ENCODE measurements at regions not wholly inside any gene's neighbourhood (a gene's known extent, or its start where the extent isn't known, plus 50 kb on each side); places are given as distances from the start of the nearest gene placed in this dataset.

GRCh38 chr5:116645627-116646026, 71.0 kb upstream of the SEMA6A start:
- Mint-ChIP-seq H3K36me3 (ENCODE audit: low read depth) (no peaks in the 10 kb centered on the region), H3K4me1 (ENCODE audit: low read depth) (no peaks in the 10 kb centered on the region), H3K27ac (no peak overlapping the region), H3K27me3 (ENCODE audit: low read depth) (no peaks in the 10 kb centered on the region), H3K9me3 (no peaks in the 10 kb centered on the region), H3K4me3 (no peak overlapping the region)

- Mint-ChIP-seq H3K4me1 (ENCODE audit: low read depth) (no peaks in the 10 kb centered on the region), H3K36me3 (ENCODE audit: low read depth) (no peaks in the 10 kb centered on the region), H3K9me3 (no peaks in the 10 kb centered on the region), H3K4me3 (no peak overlapping the region), H3K27ac (no peak overlapping the region), H3K27me3 (ENCODE audit: low read depth) (no peaks in the 10 kb centered on the region)
Measured at GRCh38 chr5:116640236-116640635, 65.6 kb upstream of the SEMA6A start.

GRCh38 chr5:116637149-116637740, 62.6 kb upstream of the SEMA6A start:
- Mint-ChIP-seq H3K4me3 (no peak overlapping the region), H3K9me3 (no peaks in the 10 kb centered on the region), H3K27me3 (ENCODE audit: low read depth) (no peaks in the 10 kb centered on the region), H3K36me3 (ENCODE audit: low read depth) (no peaks in the 10 kb centered on the region), H3K4me1 (ENCODE audit: low read depth) (no peaks in the 10 kb centered on the region), H3K27ac (no peak overlapping the region)

- H3K4me1 Mint-ChIP-seq (ENCODE audit: low read depth) = no peaks in the 10 kb centered on the region
- H3K27me3 Mint-ChIP-seq (ENCODE audit: low read depth) = no peaks in the 10 kb centered on the region
- H3K36me3 Mint-ChIP-seq (ENCODE audit: low read depth) = no peaks in the 10 kb centered on the region
- H3K9me3 Mint-ChIP-seq = no peaks in the 10 kb centered on the region
- no peak overlapping the region for H3K4me3 Mint-ChIP-seq
- H3K27ac Mint-ChIP-seq = no peak overlapping the region
Measured at GRCh38 chr5:116632890-116633289, 58.3 kb upstream of the SEMA6A start.

GRCh38 chr5:116631147-116631546, 56.5 kb upstream of the SEMA6A start:
- H3K4me1 Mint-ChIP-seq (ENCODE audit: low read depth) = no peaks in the 10 kb centered on the region
- no peak overlapping the region for H3K4me3 Mint-ChIP-seq
- no peak overlapping the region for H3K27ac Mint-ChIP-seq
- no peaks in the 10 kb centered on the region for H3K27me3 Mint-ChIP-seq (ENCODE audit: low read depth)
- H3K36me3 Mint-ChIP-seq (ENCODE audit: low read depth) = no peaks in the 10 kb centered on the region
- no peaks in the 10 kb centered on the region for H3K9me3 Mint-ChIP-seq

GRCh38 chr5:116629168-116629567, 54.5 kb upstream of the SEMA6A start:
- Mint-ChIP-seq H3K27ac (no peak overlapping the region), H3K9me3 (no peaks in the 10 kb centered on the region), H3K27me3 (ENCODE audit: low read depth) (no peaks in the 10 kb centered on the region), H3K36me3 (ENCODE audit: low read depth) (no peaks in the 10 kb centered on the region), H3K4me3 (no peak overlapping the region), H3K4me1 (ENCODE audit: low read depth) (no peaks in the 10 kb centered on the region)

GRCh38 chr5:116626945-116627679, 52.5 kb upstream of the SEMA6A start:
- H3K9me3 Mint-ChIP-seq = no peaks in the 10 kb centered on the region
- no peaks in the 10 kb centered on the region for H3K27me3 Mint-ChIP-seq (ENCODE audit: low read depth)
- no peak overlapping the region for H3K4me3 Mint-ChIP-seq
- H3K27ac Mint-ChIP-seq = no peak overlapping the region
- no peaks in the 10 kb centered on the region for H3K4me1 Mint-ChIP-seq (ENCODE audit: low read depth)
- no peaks in the 10 kb centered on the region for H3K36me3 Mint-ChIP-seq (ENCODE audit: low read depth)

GRCh38 chr5:116626272-116626723, 51.7 kb upstream of the SEMA6A start:
- H3K27me3 Mint-ChIP-seq (ENCODE audit: low read depth) = no peaks in the 10 kb centered on the region
- H3K4me1 Mint-ChIP-seq (ENCODE audit: low read depth) = no peaks in the 10 kb centered on the region
- H3K36me3 Mint-ChIP-seq (ENCODE audit: low read depth) = no peaks in the 10 kb centered on the region
- no peak overlapping the region for H3K4me3 Mint-ChIP-seq
- H3K27ac Mint-ChIP-seq = no peak overlapping the region
- no peaks in the 10 kb centered on the region for H3K9me3 Mint-ChIP-seq
